BE2C (cell line): ENCODE measurements at regions not wholly inside any gene's neighbourhood (a gene's known extent, or its start where the extent isn't known, plus 50 kb on each side); places are given as distances from the start of the nearest gene placed in this dataset.
"Not testable (repeated sequence)": the region's sequence is repeated elsewhere in the genome, so short reads cannot be mapped to it uniquely, and the experiment has no call there.

Source experiments
- DNase-seq: peaks from one replicate; pipeline ENCODE4 v3.0.0-alpha.2; 2020
- H3K27me3 ChIP-seq: fragments of 250-450 bp; sonication (Bioruptor Pico); 2 replicates; pipeline ENCODE4 v1.5.1; 2020; ENCODE audit warnings: mild to moderate bottlenecking
- H3K36me3 ChIP-seq: fragments of 250-450 bp; sonication (Bioruptor Pico); 2 replicates; pipeline ENCODE4 v1.5.1; 2020; ENCODE audit warnings: mild to moderate bottlenecking
- H3K4me1 ChIP-seq: fragments of 250-450 bp; sonication (Bioruptor Pico); 2 replicates; pipeline ENCODE4 v1.5.1; 2020
- H3K4me3 ChIP-seq: 2 replicates; pipeline ENCODE4 v1.5.1; 2011; ENCODE audit warnings: low read depth, low read length
- H3K9me3 ChIP-seq: fragments of 250-450 bp; sonication (Bioruptor Pico); 2 replicates; pipeline ENCODE4 v1.5.1; 2020
- TF ChIP-seq, protein P1 (sequence below): IDR thresholded peaks from 2 replicates; pipeline ENCODE4 v1.5.1; 2012; ENCODE audit warnings: mild to moderate bottlenecking, low read depth, low read length

DNA sequence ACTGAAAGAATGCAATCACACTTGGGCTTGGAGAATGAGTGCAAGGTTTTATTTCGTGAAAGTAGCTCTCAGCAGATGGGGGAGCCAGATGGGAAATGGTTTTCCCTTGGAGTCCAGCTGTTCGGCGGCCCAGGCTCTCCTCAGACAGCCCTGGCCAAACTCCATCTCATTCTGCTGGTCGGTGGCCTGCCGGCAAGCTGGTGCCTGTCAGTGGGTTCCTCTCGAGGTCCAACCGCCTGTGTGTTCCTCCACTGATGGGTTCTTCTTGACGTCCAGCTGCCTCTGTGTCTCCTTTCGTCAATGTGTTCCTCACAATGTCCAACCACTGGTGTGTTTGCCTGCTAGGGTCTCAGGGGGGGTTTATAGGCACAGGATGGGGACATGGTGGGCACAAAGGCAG, 80.3 kb downstream of the POU3F4 start:
- Histone ChIP-seq H3K4me3 (no peak overlapping the region), H3K9me3 (no peaks in the 10 kb centered on the region), H3K4me1 (no peaks in the 10 kb centered on the region), H3K27me3 (no peaks in the 10 kb centered on the region), H3K36me3 (no peaks in the 10 kb centered on the region)
- TF ChIP-seq, protein P1, sequence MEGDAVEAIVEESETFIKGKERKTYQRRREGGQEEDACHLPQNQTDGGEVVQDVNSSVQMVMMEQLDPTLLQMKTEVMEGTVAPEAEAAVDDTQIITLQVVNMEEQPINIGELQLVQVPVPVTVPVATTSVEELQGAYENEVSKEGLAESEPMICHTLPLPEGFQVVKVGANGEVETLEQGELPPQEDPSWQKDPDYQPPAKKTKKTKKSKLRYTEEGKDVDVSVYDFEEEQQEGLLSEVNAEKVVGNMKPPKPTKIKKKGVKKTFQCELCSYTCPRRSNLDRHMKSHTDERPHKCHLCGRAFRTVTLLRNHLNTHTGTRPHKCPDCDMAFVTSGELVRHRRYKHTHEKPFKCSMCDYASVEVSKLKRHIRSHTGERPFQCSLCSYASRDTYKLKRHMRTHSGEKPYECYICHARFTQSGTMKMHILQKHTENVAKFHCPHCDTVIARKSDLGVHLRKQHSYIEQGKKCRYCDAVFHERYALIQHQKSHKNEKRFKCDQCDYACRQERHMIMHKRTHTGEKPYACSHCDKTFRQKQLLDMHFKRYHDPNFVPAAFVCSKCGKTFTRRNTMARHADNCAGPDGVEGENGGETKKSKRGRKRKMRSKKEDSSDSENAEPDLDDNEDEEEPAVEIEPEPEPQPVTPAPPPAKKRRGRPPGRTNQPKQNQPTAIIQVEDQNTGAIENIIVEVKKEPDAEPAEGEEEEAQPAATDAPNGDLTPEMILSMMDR = no peak
- no peak for DNase-seq

DNA sequence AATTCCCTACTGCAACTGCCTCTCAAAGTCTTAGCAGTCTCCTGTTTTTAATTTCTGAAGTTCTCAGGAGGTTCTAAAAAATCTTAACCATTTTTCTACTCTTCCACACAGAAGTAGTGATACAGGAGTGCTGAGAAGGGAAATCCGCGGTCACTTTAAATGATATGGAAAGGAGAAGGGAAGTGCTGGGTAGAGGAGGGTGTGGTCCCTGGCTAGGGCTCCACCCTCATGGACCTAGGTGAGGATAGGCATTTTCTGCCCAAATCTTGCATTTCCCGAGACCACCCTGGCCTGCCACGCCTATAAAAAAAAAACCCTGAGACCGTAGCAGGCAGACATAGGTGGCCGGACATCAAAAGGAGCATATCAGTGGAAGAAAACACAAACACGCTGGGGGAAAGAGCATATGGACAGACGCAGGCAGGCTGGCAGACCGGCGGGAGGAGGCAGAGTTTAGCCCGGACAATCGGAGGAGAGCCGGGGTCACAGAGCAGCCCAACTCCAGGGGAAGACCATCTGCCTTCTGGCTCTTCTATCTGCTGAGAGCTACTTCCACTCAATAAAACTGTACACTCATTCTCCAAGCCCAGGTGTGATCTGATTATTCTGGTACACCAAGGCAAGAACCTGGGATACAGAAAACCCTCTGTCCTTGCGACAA, 85.7 kb downstream of the POU3F4 start:
- TF ChIP-seq, protein P1 = no peak
- Histone ChIP-seq H3K4me1 (no peaks in the 10 kb centered on the region), H3K9me3 (no peaks in the 10 kb centered on the region), H3K4me3 (no peak overlapping the region), H3K36me3 (no peaks in the 10 kb centered on the region), H3K27me3 (no peaks in the 10 kb centered on the region)
- no peak for DNase-seq

DNA sequence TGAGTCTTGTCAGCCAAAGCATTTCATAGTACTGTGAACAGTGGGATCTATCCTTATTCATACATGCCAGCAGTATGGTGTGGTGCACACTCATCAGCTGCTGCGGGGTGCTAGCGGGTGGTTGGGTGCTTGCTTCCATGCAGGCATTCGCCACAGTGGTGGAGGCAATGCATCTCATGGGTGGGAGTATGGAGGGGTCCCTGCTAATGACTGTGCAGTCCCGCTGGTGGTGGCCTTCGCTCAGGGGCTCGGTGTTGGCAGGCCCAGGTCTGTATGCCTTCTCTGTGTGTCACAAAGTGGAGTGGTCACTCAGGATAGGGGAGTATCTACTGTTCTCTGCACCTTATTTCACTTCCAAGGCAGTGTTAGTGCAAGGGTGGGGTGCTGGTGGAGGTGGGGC, 122.6 kb downstream of the POU3F4 start:
- Histone ChIP-seq H3K27me3 (no peaks in the 10 kb centered on the region), H3K4me1 (no peaks in the 10 kb centered on the region), H3K4me3 (no peak overlapping the region), H3K9me3 (no peaks in the 10 kb centered on the region), H3K36me3 (no peaks in the 10 kb centered on the region)
- TF ChIP-seq, protein P1 = no peak
- no peak for DNase-seq

DNA sequence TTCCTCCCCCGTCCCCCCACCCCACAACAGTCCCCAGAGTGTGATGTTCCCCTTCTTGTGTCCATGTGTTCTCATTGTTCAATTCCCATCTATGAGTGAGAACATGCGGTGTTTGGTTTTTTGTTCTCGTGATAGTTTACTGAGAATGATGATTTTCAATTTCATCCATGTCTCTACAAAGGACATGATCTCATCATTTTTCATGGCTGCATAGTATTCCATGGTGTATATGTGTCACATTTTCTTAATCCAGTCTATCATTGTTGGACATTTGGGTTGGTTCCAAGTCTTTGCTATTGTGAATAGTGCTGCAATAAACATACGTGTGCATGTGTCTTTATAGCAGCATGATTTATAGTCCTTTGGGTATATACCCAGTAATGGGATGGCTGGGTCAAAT, 141.6 kb downstream of the POU3F4 start:
- not testable (repeated sequence) for H3K4me3 ChIP-seq, H3K27me3 ChIP-seq, H3K4me1 ChIP-seq, DNase-seq, H3K36me3 ChIP-seq, H3K9me3 ChIP-seq

DNA sequence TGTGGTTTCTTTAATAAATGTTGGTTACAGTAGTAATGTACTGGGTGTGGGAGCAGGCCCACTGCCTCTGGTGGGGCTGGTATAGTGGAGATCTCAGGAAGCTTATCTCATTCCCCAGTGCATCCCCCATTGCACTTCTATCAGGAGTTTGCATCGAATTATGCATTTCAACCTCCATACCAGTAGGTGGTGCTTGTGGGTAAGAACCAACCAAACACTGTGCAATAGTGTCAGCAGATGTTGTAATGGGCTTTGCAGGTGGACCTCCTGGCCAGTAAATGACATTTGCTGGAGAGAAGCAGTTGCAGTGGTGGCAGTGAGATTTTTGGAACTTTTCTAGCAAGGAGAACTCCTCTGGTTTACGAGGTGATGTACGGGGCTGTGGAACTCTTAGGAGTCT, 150.6 kb downstream of the POU3F4 start:
- H3K9me3 ChIP-seq = no peaks in the 10 kb centered on the region
- no peaks in the 10 kb centered on the region for H3K27me3 ChIP-seq
- no peak for DNase-seq
- H3K4me1 ChIP-seq = no peaks in the 10 kb centered on the region
- TF ChIP-seq, protein P1 = peak; percentile 41
- no peak overlapping the region for H3K4me3 ChIP-seq
- H3K36me3 ChIP-seq = no peaks in the 10 kb centered on the region
